ENCODE measurements at regions not wholly inside any gene's neighbourhood (a gene's known extent, or its start where the extent isn't known, plus 50 kb on each side); places are given as distances from the start of the nearest gene placed in this dataset.

- Histone ChIP-seq H2AFZ (ENCODE audit: low read depth, low read length) (no peak overlapping the region), H3K27ac (ENCODE audit: low read length) (no peak overlapping the region), H4K20me1 (ENCODE audit: insufficient read depth, low read length) (no peaks in the 10 kb centered on the region), H3K4me2 (ENCODE audit: insufficient read depth, low read length) (no peak overlapping the region), H3K9ac (ENCODE audit: low read depth, low read length) (no peak overlapping the region), H3K9me3 (ENCODE audit: insufficient read depth, low read length, severe bottlenecking) (no peaks in the 10 kb centered on the region), H3K27me3 (ENCODE audit: insufficient read depth, low read length, poor library complexity) (no peaks in the 10 kb centered on the region), H3K79me2 (ENCODE audit: insufficient read depth, low read length) (no peaks in the 10 kb centered on the region), H3K4me3 (ENCODE audit: low read depth in 1 of 2, low read length in 2 of 2) (no peak overlapping the region), H3K36me3 (ENCODE audit: insufficient read depth, low read length) (no peaks in the 10 kb centered on the region), H3K4me1 (ENCODE audit: insufficient read depth, low read length) (no peaks in the 10 kb centered on the region)
- no peak for TF ChIP-seq EZH2 (IDR thresholded peaks at IDR 0.05; ENCODE audit: borderline replicate concordance, low read depth, low read length, severe bottlenecking)
- no peak for ATAC-seq (ENCODE audit: insufficient read depth, low read depth)
- no peak for DNase-seq
Measured at GRCh38 chr2:208827109-208827508, 420.5 kb downstream of the PTH2R start.

GRCh38 chr2:208827549-208828221 is 421.1 kb downstream of the PTH2R start:
- no peaks in the 10 kb centered on the region for H3K9me3 ChIP-seq (ENCODE audit: insufficient read depth, low read length, severe bottlenecking)
- H2AFZ ChIP-seq (ENCODE audit: low read depth, low read length), result no peak overlapping the region
- ATAC-seq (ENCODE audit: insufficient read depth, low read depth) (no peak), DNase-seq (no peak)
- H3K36me3 ChIP-seq (ENCODE audit: insufficient read depth, low read length), result no peaks in the 10 kb centered on the region
- H3K79me2 ChIP-seq (ENCODE audit: insufficient read depth, low read length), result no peaks in the 10 kb centered on the region
- no peak overlapping the region for H3K27ac ChIP-seq (ENCODE audit: low read length)
- TF ChIP-seq, protein P1, sequence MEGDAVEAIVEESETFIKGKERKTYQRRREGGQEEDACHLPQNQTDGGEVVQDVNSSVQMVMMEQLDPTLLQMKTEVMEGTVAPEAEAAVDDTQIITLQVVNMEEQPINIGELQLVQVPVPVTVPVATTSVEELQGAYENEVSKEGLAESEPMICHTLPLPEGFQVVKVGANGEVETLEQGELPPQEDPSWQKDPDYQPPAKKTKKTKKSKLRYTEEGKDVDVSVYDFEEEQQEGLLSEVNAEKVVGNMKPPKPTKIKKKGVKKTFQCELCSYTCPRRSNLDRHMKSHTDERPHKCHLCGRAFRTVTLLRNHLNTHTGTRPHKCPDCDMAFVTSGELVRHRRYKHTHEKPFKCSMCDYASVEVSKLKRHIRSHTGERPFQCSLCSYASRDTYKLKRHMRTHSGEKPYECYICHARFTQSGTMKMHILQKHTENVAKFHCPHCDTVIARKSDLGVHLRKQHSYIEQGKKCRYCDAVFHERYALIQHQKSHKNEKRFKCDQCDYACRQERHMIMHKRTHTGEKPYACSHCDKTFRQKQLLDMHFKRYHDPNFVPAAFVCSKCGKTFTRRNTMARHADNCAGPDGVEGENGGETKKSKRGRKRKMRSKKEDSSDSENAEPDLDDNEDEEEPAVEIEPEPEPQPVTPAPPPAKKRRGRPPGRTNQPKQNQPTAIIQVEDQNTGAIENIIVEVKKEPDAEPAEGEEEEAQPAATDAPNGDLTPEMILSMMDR (IDR thresholded peaks at IDR 0.05; ENCODE audit: borderline replicate concordance, extremely low read depth, low read length, poor library complexity, severe bottlenecking), result no peak
- no peak for TF ChIP-seq EZH2 (IDR thresholded peaks at IDR 0.05; ENCODE audit: borderline replicate concordance, low read depth, low read length, severe bottlenecking)
- no peak overlapping the region for H3K9ac ChIP-seq (ENCODE audit: low read depth, low read length)
- no peak overlapping the region for H3K4me2 ChIP-seq (ENCODE audit: insufficient read depth, low read length)
- no peaks in the 10 kb centered on the region for H3K27me3 ChIP-seq (ENCODE audit: insufficient read depth, low read length, poor library complexity)
- H3K4me1 ChIP-seq (ENCODE audit: insufficient read depth, low read length), result no peaks in the 10 kb centered on the region
- no peak overlapping the region for H3K4me3 ChIP-seq (ENCODE audit: low read depth in 1 of 2, low read length in 2 of 2)
- H4K20me1 ChIP-seq (ENCODE audit: insufficient read depth, low read length), result no peaks in the 10 kb centered on the region

- Histone ChIP-seq H3K4me3 (ENCODE audit: low read depth in 1 of 2, low read length in 2 of 2) (no peak overlapping the region), H3K27ac (ENCODE audit: low read length) (no peak overlapping the region), H2AFZ (ENCODE audit: low read depth, low read length) (no peak overlapping the region), H3K79me2 (ENCODE audit: insufficient read depth, low read length) (no peaks in the 10 kb centered on the region), H4K20me1 (ENCODE audit: insufficient read depth, low read length) (no peaks in the 10 kb centered on the region), H3K9ac (ENCODE audit: low read depth, low read length) (no peak overlapping the region), H3K27me3 (ENCODE audit: insufficient read depth, low read length, poor library complexity) (no peaks in the 10 kb centered on the region), H3K9me3 (ENCODE audit: insufficient read depth, low read length, severe bottlenecking) (no peaks in the 10 kb centered on the region), H3K36me3 (ENCODE audit: insufficient read depth, low read length) (no peaks in the 10 kb centered on the region), H3K4me2 (ENCODE audit: insufficient read depth, low read length) (no peak overlapping the region), H3K4me1 (ENCODE audit: insufficient read depth, low read length) (no peaks in the 10 kb centered on the region)
- no peak for TF ChIP-seq EZH2 (IDR thresholded peaks at IDR 0.05; ENCODE audit: borderline replicate concordance, low read depth, low read length, severe bottlenecking)
- TF ChIP-seq, protein P1 (IDR thresholded peaks at IDR 0.05; ENCODE audit: borderline replicate concordance, extremely low read depth, low read length, poor library complexity, severe bottlenecking), result no peak
- DNase-seq (no peak), ATAC-seq (ENCODE audit: insufficient read depth, low read depth) (no peak)
Measured at GRCh38 chr2:208830203-208830602, 423.6 kb downstream of the PTH2R start.

- Histone ChIP-seq H3K4me3 (ENCODE audit: low read depth in 1 of 2, low read length in 2 of 2) (no peak overlapping the region), H3K4me2 (ENCODE audit: insufficient read depth, low read length) (no peak overlapping the region), H3K9ac (ENCODE audit: low read depth, low read length) (no peak overlapping the region), H3K9me3 (ENCODE audit: insufficient read depth, low read length, severe bottlenecking) (peaks cover 4% of the 10 kb centered on the region), H3K27ac (ENCODE audit: low read length) (no peak overlapping the region), H3K36me3 (ENCODE audit: insufficient read depth, low read length) (no peaks in the 10 kb centered on the region), H4K20me1 (ENCODE audit: insufficient read depth, low read length) (no peaks in the 10 kb centered on the region), H3K27me3 (ENCODE audit: insufficient read depth, low read length, poor library complexity) (no peaks in the 10 kb centered on the region), H2AFZ (ENCODE audit: low read depth, low read length) (no peak overlapping the region), H3K79me2 (ENCODE audit: insufficient read depth, low read length) (no peaks in the 10 kb centered on the region), H3K4me1 (ENCODE audit: insufficient read depth, low read length) (no peaks in the 10 kb centered on the region)
- DNase-seq (no peak), ATAC-seq (ENCODE audit: insufficient read depth, low read depth) (no peak)
- TF ChIP-seq, protein P1 (IDR thresholded peaks at IDR 0.05; ENCODE audit: borderline replicate concordance, extremely low read depth, low read length, poor library complexity, severe bottlenecking), result no peak
- no peak for TF ChIP-seq EZH2 (IDR thresholded peaks at IDR 0.05; ENCODE audit: borderline replicate concordance, low read depth, low read length, severe bottlenecking)
Measured at GRCh38 chr2:208847651-208848050, 441.1 kb downstream of the PTH2R start.

Data from DND-41 (cell line).